Activated T-cell treated with anti-CD3 and anti-CD28 coated beads for 4 hours (primary cell): ENCODE measurements at regions not wholly inside any gene's neighbourhood (a gene's known extent, or its start where the extent isn't known, plus 50 kb on each side); places are given as distances from the start of the nearest gene placed in this dataset.

ENCODE experiments used
- DNase-seq: peaks from one replicate; pipeline ENCODE4 v3.0.0-alpha.2; 2020

- no peak for DNase-seq
Observed at GRCh38 chr10:29849886-29850285, 209.5 kb downstream of the JCAD start.

- DNase-seq, result no peak
Observed at GRCh38 chr10:29849126-29849833, 210.1 kb downstream of the JCAD start.

GRCh38 chr10:29846881-29847280, 212.1 kb upstream of the SVIL start:
- no peak for DNase-seq

- no peak for DNase-seq
Observed at GRCh38 chr10:29845166-29845565, 210.4 kb upstream of the SVIL start.

- DNase-seq, result no peak
Observed at GRCh38 chr10:29843143-29843542, 208.4 kb upstream of the SVIL start.

- no peak for DNase-seq
Observed at GRCh38 chr10:29841724-29842649, 207.2 kb upstream of the SVIL start.

- DNase-seq, result no peak
Observed at GRCh38 chr10:29840516-29841276, 205.9 kb upstream of the SVIL start.

GRCh38 chr10:29839826-29840515, 205.2 kb upstream of the SVIL start:
- no peak for DNase-seq

- no peak for DNase-seq
Observed at GRCh38 chr10:29838539-29838938, 203.8 kb upstream of the SVIL start.

- no peak for DNase-seq
Observed at GRCh38 chr10:29837586-29837985, 202.8 kb upstream of the SVIL start.

- no peak for DNase-seq
Observed at GRCh38 chr10:29836396-29836795, 201.6 kb upstream of the SVIL start.

- no peak for DNase-seq
Observed at GRCh38 chr10:29835055-29835454, 200.3 kb upstream of the SVIL start.

GRCh38 chr10:29830531-29831512, 196.1 kb upstream of the SVIL start:
- DNase-seq, result no peak

- no peak for DNase-seq
Observed at GRCh38 chr10:29829776-29830175, 195.0 kb upstream of the SVIL start.

- no peak for DNase-seq
Observed at GRCh38 chr10:29828956-29829355, 194.2 kb upstream of the SVIL start.

GRCh38 chr10:29828440-29828894, 193.7 kb upstream of the SVIL start:
- DNase-seq, result no peak

GRCh38 chr10:29827512-29827911, 192.7 kb upstream of the SVIL start:
- DNase-seq, result no peak

GRCh38 chr10:29826801-29827450, 192.2 kb upstream of the SVIL start:
- DNase-seq, result no peak

- DNase-seq, result no peak
Observed at GRCh38 chr10:29826221-29826620, 191.4 kb upstream of the SVIL start.

- no peak for DNase-seq
Observed at GRCh38 chr10:29823553-29824080, 188.8 kb upstream of the SVIL start.
